K562 (cell line): ENCODE measurements at regions not wholly inside any gene's neighbourhood (a gene's known extent, or its start where the extent isn't known, plus 50 kb on each side); places are given as distances from the start of the nearest gene placed in this dataset.

ENCODE experiments used
- ATAC-seq: fragments of 200-7000 bp; cut with Tn5 transposase; 3 replicates; pipeline ENCODE4 v1.9.1; 2020; ENCODE audit warnings: moderate library complexity
- BruUV-seq: library from RNA; stranded (reverse); fragments of 400-500 nt; replicated peaks from 2 replicates; lab custom pipeline; 2021; lab: Mats Ljungman, UMichigan
- CTCF ChIA-PET: fragments of 300-600 bp; formaldehyde crosslinking; extraction: SDS; loops from one replicate; lab custom pipeline; 2021; ENCODE audit warnings: low intra/inter-chr PET ratio; lab: Yijun Ruan, JAX
- POLR2A ChIA-PET: fragments of 300-600, 350-650 bp; sonication (Branson Sonifier 250); formaldehyde crosslinking; extraction: SDS; loops from one replicate; lab custom pipeline; 2021; ENCODE audit warnings: antibody characterized with exemption, inconsistent platforms; lab: Yijun Ruan, JAX
- DNase-seq, 4 experiments: peaks; one replicate each; pipeline versions ENCODE4 v3.0.0 to v3.0.0-alpha.2; 2011 to 2018; ENCODE audit warnings: low spot score in 3 of 4, mixed read lengths in 3 of 4; ENCODE audit errors: extremely low read depth in 1 of 4
- FAIRE-seq: peaks from 2 replicates; lab custom pipeline; 2011; peaks lifted over from hg19 to GRCh38; lab: Jason Lieb, UNC
- H2AFZ ChIP-seq: 2 replicates; pipeline ENCODE4 v1.6.0; 2011; ENCODE audit warnings: low read depth, low read length, control low read depth, inconsistent platforms
- H3K27ac ChIP-seq: fragments of 200-600 bp; 3 replicates; pipeline ENCODE4 v1.8.0; 2011; ENCODE audit warnings: low read depth, mild to moderate bottlenecking, control low read depth, inconsistent platforms, low read length, moderate library complexity, mixed read lengths; ENCODE audit errors: extremely low read depth
- H3K27me3 ChIP-seq, 2 experiments: fragments of 300-600 bp in 1 of 2; 2 replicates in 1 of 2; 3 replicates in 1 of 2; pipeline versions ENCODE4 v1.6.0 to v1.8.0; 2011; ENCODE audit warnings: inconsistent platforms in 2 of 2, low read length in 2 of 2, mild to moderate bottlenecking in 1 of 2, mixed read lengths in 1 of 2, moderate library complexity in 1 of 2; ENCODE audit not compliant: control insufficient read depth in 2 of 2, insufficient read depth in 2 of 2
- H3K36me3 ChIP-seq: fragments of 300-600 bp; 3 replicates; pipeline ENCODE4 v1.8.0; 2011; ENCODE audit warnings: mild to moderate bottlenecking, low read length, inconsistent platforms; ENCODE audit not compliant: control insufficient read depth, insufficient read depth
- H3K4me1 ChIP-seq, 2 experiments: fragments of 200-600 bp in 1 of 2; replicated peaks in 1 of 2; 2 replicates in 1 of 2; 3 replicates in 1 of 2; pipeline versions ENCODE4 v1.5.1 to v1.8.0; 2011; ENCODE audit warnings: inconsistent platforms in 2 of 2, low read length in 2 of 2, mild to moderate bottlenecking in 1 of 2, mixed read lengths in 1 of 2, moderate library complexity in 1 of 2; ENCODE audit not compliant: control insufficient read depth in 2 of 2, insufficient read depth in 2 of 2
- H3K4me2 ChIP-seq: 2 replicates; pipeline ENCODE4 v1.6.1; 2011; ENCODE audit warnings: low read length, control low read depth, inconsistent platforms, mixed read lengths; ENCODE audit not compliant: insufficient read depth
- H3K4me3 ChIP-seq: fragments of 200-600 bp; sonication (generic), shearing (Covaris generic); 2 replicates; pipeline ENCODE4 v1.5.1; 2016; ENCODE audit warnings: control low read depth, inconsistent platforms
- H3K79me2 ChIP-seq: fragments of 200-600 bp; 3 replicates; pipeline ENCODE4 v1.8.0; 2011; ENCODE audit warnings: low read length, inconsistent platforms; ENCODE audit not compliant: control insufficient read depth, insufficient read depth
- H3K9ac ChIP-seq, 2 experiments: 2 replicates each; pipeline versions ENCODE4 v1.6.0 to v1.6.1; 2011; ENCODE audit warnings: low read depth in 2 of 2, low read length in 2 of 2, control low read depth in 1 of 2, inconsistent platforms in 1 of 2, mild to moderate bottlenecking in 1 of 2, mixed read lengths in 1 of 2; ENCODE audit not compliant: insufficient read depth in 1 of 2
- H3K9me1 ChIP-seq: one replicate; pipeline ENCODE4 v1.6.0; 2011; ENCODE audit warnings: inconsistent platforms, mild to moderate bottlenecking, low read length, moderate library complexity; ENCODE audit not compliant: control insufficient read depth, insufficient read depth
- H3K9me3 ChIP-seq: replicated peaks from 2 replicates; pipeline ENCODE4 v1.5.1; 2011; ENCODE audit warnings: low read depth, low read length, inconsistent platforms; ENCODE audit not compliant: control insufficient read depth, insufficient read depth
- H4K20me1 ChIP-seq: replicated peaks from 2 replicates; pipeline ENCODE4 v1.6.1; 2011; ENCODE audit warnings: low read length, inconsistent platforms, mixed read lengths; ENCODE audit not compliant: control insufficient read depth, insufficient read depth
- CCAR2 ChIP-seq: fragments of 200-400 bp; formaldehyde crosslinking; IDR thresholded peaks from 2 replicates; pipeline ENCODE4 v1.6.1; 2017; ENCODE audit warnings: mild to moderate bottlenecking, low read depth, low read length
- CEBPB ChIP-seq: fragments of 450-650 bp; IDR thresholded peaks from 2 replicates; pipeline ENCODE4 v1.6.1; 2016; ENCODE audit warnings: missing genetic modification characterization, missing compliant biosample characterization
- EHMT2 ChIP-seq: fragments of 450-650 bp; IDR thresholded peaks from 2 replicates; pipeline ENCODE4 v1.6.1; 2018; ENCODE audit warnings: antibody characterized with exemption
- ELK3 ChIP-seq: fragments of 450-650 bp; formaldehyde crosslinking; IDR thresholded peaks from 2 replicates; pipeline ENCODE4 v1.4.0; 2020; ENCODE audit warnings: mild to moderate bottlenecking
- HNRNPL ChIP-seq: fragments of 200-400 bp; formaldehyde crosslinking; IDR thresholded peaks from 2 replicates; pipeline ENCODE4 v1.6.1; 2017; ENCODE audit warnings: low read depth, mild to moderate bottlenecking, low read length
- KLF6 ChIP-seq: fragments of 250-450 bp; sonication (Bioruptor Pico); IDR thresholded peaks from 2 replicates; pipeline ENCODE4 v1.4.0; 2020; ENCODE audit warnings: mild to moderate bottlenecking, moderate library complexity, borderline replicate concordance
- MBD1 ChIP-seq: fragments of 250-450 bp; sonication (Bioruptor Pico); IDR thresholded peaks from 2 replicates; pipeline ENCODE4 v1.8.0; 2022; ENCODE audit warnings: inconsistent platforms
- MITF ChIP-seq: IDR thresholded peaks from 2 replicates; pipeline ENCODE4 v1.6.1; 2014; ENCODE audit warnings: antibody characterized with exemption
- PHTF2 ChIP-seq: fragments of 250-450 bp; sonication (Bioruptor Pico); IDR thresholded peaks from 2 replicates; pipeline ENCODE4 v1.5.0; 2021; ENCODE audit warnings: mild to moderate bottlenecking
- POLR3G ChIP-seq: IDR thresholded peaks from 2 replicates; pipeline ENCODE4 v1.6.1; 2011; ENCODE audit not compliant: insufficient read length, insufficient replicate concordance; ENCODE audit errors: extremely low read depth
- RAD51 ChIP-seq: fragments of 450-650 bp; IDR thresholded peaks from 2 replicates; pipeline ENCODE4 v1.7.1; 2016; ENCODE audit warnings: low read depth, mild to moderate bottlenecking, borderline replicate concordance
- TBL1XR1 ChIP-seq, 2 experiments: IDR thresholded peaks; 2 replicates each; pipeline ENCODE4 v1.6.1; 2012; ENCODE audit warnings: improper control_type of control experiment in 2 of 2, low read length in 2 of 2, mild to moderate bottlenecking in 1 of 2
- WHSC1 ChIP-seq: IDR thresholded peaks from one replicate; pipeline ENCODE4 v1.6.1; 2012; ENCODE audit warnings: low read length, control low read depth, inconsistent platforms
- ZBTB1 ChIP-seq: sonication (generic); formaldehyde crosslinking; IDR thresholded peaks from 2 replicates; pipeline ENCODE4 v1.8.1; 2023; ENCODE audit warnings: missing genetic modification reagents, low read depth, mild to moderate bottlenecking, borderline replicate concordance
- ZNF134 ChIP-seq: fragments of 250-450 bp; sonication (Bioruptor Pico); conservative IDR thresholded peaks from 2 replicates; pipeline ENCODE4 v1.4.0; 2020
- ZNF143 ChIP-seq: sonication (generic); formaldehyde crosslinking; IDR thresholded peaks from 2 replicates; pipeline ENCODE4 v1.9.0; 2022; ENCODE audit warnings: mild to moderate bottlenecking, missing genetic modification reagents
- ZNF668 ChIP-seq: fragments of 250-450 bp; sonication (Bioruptor Pico); IDR thresholded peaks from 2 replicates; pipeline ENCODE4 v1.8.0; 2022; ENCODE audit warnings: mild to moderate bottlenecking, inconsistent platforms
- WGBS: fragments of 100-300 bp; shearing (Covaris generic); methylation state at CpG from one replicate; pipeline ENCODE4 v1.1.6; 2016; ENCODE audit warnings: low coverage, mixed read lengths; ENCODE audit not compliant: insufficient coverage; ENCODE audit errors: missing lambda C conversion rate; 5-methylcytosine and 5-hydroxymethylcytosine counted together
- in situ Hi-C: fragments of 300-500 bp; cut with MboI; formaldehyde crosslinking; loops from 4 replicates; pipeline ENCODE4 v1.15.0; 2018; ENCODE audit warnings: inconsistent platforms, mixed read lengths
- intact Hi-C: fragments of 100-400 bp; cut with micrococcal nuclease; formaldehyde crosslinking; loops from 2 replicates; pipeline ENCODE4 v1.14.2; 2022

GRCh38 chr15:62327406-62327805 lies 162.3 kb upstream of the C2CD4B start:
- no peaks in the 10 kb centered on the region for H3K79me2 ChIP-seq
- in situ Hi-C loops: no loop called here
- no peaks in the 10 kb centered on the region for H3K9me3 ChIP-seq
- H3K27me3 ChIP-seq: peaks cover 3 to 7% of the 10 kb centered on the region in 2 experiments; a peak in 2 of 5 replicates
- BruUV-seq: no TSS peak
- 0% methylated on average over 5 of the region's 5 CpGs for WGBS
- no peak overlapping the region for H2AFZ ChIP-seq
- H3K9ac ChIP-seq: no peak overlapping the region
- H3K27ac ChIP-seq: no peak overlapping the region
- TF ChIP-seq POLR3G (no peak), ZNF668 (CRISPR knock-in tag) (no peak), MBD1 (CRISPR knock-in tag) (no peak), ZNF134 (no peak), WHSC1 (no peak), KLF6 (no peak), CEBPB (tag) (no peak), PHTF2 (CRISPR knock-in tag) (no peak), EHMT2 (no peak), RAD51 (no peak), HNRNPL (no peak), ZNF143 (CRISPR knock-in tag) (no peak), MITF (no peak), ELK3 (CRISPR knock-in tag) (no peak), TBL1XR1 (IDR thresholded peaks at IDR 0.05; ENCODE audit: low read length in 2 of 2) (no peak), ZBTB1 (CRISPR knock-in tag) (no peak), CCAR2 (no peak)
- TF ChIP-seq, all 486 proteins: peak for 0
- Histone ChIP-seq H3K36me3 (no peaks in the 10 kb centered on the region), H3K4me3 (no peak overlapping the region), H4K20me1 (no peaks in the 10 kb centered on the region; the same call in 1 of the 2 replicates), H3K4me2 (no peak overlapping the region), H3K4me1 (no peaks in the 10 kb centered on the region), H3K9me1 (no peaks in the 10 kb centered on the region)
- FAIRE-seq (no peak), DNase-seq (no peak), ATAC-seq (no peak)
- intact Hi-C loops: no loop called here
- CTCF ChIA-PET: no interaction called here
- POLR2A ChIA-PET: no interaction called here
